GM18502 (cell line): ENCODE measurements at regions not wholly inside any gene's neighbourhood (a gene's known extent, or its start where the extent isn't known, plus 50 kb on each side); places are given as distances from the start of the nearest gene placed in this dataset.
"Not testable (repeated sequence)": the region's sequence is repeated elsewhere in the genome, so short reads cannot be mapped to it uniquely, and the experiment has no call there.

Source experiments
- ATAC-seq: cut with Tn5 transposase; IDR thresholded peaks from one replicate; pipeline ENCODE4 v1.9.1; 2021; ENCODE audit warnings: mild to moderate bottlenecking; ENCODE audit not compliant: unreplicated experiment, poor library complexity

- no peak for ATAC-seq
These were observed 692.7 kb upstream of the ZNF385D start for GRCh38 chr3:22443571-22444233.

DNA sequence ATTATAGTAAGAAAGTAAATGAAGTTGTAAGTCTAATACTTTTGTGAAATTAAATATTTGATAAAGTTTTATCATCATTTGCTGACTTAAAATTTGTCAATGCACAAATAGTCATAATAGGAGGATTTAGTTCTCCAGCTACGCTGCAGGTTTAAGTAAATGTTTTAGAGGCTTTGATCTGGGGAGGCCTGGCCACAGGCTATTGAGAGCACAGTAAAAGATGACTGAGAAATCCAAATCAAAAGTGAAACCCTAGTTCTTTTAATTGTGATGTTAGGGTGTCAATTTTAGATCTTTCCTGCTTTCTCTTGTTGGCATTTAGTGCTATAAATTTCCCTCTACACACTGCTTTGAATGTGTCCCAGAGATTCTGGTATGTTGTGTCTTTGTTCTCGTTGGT, 694.3 kb upstream of the ZNF385D start:
- ATAC-seq: not testable (repeated sequence)

DNA sequence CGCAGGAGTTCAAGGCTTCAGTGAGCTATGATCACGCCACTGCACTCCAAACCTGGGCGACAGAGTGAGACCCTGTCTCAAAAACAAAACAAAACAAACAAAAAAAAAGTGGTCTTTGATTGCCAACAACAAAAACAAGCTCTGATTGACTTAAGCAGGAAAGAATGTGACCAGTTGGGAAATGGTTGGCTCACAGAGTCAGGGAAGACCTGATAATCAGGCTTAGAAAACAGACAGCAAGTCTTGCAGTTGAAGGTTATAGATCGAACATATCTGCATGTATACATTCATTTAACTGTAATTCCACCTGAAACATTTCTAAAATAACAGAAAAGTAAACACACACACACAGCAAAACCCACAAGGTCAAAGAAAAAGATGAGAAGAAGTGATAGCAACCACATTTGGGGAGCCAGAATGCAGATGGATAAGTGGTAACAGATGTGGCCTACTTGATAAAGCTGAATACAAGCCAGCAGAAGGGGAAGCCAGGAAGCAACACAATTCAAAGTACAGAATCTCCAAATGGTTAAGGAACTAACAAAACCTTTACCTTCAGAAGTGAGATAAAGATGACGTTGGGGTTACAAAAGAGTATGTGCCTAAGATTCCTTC, 699.9 kb upstream of the ZNF385D start:
- ATAC-seq: no peak

GRCh38 chr3:22451501-22451900, 700.5 kb upstream of the ZNF385D start:
- no peak for ATAC-seq

- no peak for ATAC-seq
These were observed 703.0 kb upstream of the ZNF385D start for GRCh38 chr3:22453906-22454535.

DNA sequence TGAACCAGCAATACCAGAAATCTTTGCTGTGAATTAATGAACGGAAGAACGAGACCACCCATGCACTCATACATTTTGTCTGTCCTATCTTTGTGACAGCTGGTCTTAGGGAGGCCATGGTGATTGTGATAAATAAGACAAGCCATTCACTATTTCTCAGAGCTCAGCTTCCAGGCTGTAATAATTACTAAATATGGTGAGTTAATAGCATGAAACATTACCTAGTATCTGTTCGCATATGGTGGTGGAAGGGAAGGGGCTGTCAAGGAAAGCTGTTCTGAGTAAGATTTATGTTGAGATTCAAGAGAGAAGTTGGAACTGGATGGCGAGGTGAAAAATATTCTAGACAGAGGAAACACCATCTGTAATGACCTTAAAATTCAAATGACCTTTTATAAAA, 719.0 kb upstream of the ZNF385D start:
- no peak for ATAC-seq

DNA sequence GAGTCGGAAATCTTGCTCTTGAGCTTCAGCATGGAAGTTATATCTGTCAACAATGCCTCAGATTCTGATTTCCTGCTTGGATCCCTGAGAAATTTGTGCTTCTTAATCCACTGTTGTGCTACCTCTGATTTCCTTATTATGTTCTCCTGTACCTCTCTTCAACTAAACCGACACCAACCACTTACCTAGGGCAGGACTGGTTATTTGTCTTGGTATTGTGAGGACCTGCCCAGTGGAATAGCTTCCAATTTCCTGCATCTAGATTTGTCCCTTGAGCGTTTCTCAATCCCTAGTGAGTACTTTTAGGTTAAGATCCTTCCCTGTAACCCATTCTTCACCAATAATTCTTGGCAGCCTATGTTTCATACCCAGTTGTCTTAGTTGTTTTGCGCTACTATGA, 720.5 kb upstream of the ZNF385D start:
- ATAC-seq: no peak

- ATAC-seq: no peak
These were observed 723.9 kb upstream of the ZNF385D start for GRCh38 chr3:22474706-22475445.

GRCh38 chr3:22475665-22476240, 724.7 kb upstream of the ZNF385D start:
- no peak for ATAC-seq

- no peak for ATAC-seq
These were observed 726.0 kb upstream of the ZNF385D start for GRCh38 chr3:22476976-22477375.

DNA sequence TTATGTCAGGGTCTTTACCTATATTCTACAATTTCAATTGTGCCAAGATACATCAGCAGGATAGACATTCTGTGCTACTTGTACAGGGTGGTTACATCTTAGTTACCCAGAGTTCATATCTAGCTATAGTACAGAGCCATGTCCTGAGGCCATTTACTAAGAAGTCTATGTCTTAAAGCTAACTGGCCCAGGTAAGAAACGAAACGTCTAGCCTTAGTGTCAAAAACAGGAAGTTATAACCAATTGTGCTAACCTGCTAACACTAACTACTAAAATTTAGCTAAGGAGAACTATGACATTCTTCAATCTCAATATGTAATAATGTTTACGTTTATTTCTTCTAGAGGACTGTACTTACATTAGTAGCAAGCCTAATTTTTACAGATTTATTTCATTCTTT, 717.2 kb upstream of the UBE2E2 start:
- no peak for ATAC-seq

GRCh38 chr3:22490747-22491146, 712.4 kb upstream of the UBE2E2 start:
- no peak for ATAC-seq

- no peak for ATAC-seq
These were observed 711.8 kb upstream of the UBE2E2 start for GRCh38 chr3:22491344-22491743.

DNA sequence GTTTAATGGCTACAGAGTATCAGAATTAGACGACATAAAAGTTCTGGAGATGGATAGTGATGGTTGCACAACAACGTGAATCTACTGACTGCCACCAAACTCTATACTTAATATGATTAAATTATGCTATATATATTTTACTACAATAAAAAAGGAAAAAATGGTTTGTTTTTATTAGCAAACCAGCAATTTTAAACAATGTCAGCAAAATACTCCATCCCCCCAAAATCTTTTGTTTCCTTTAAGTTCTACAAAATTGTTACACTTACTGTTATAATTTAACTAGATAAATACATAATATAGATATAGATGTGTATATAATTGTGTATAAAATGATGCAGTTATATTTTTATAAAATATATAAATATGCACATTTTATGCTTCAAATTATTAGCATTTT, 710.8 kb upstream of the UBE2E2 start:
- ATAC-seq: no peak

DNA sequence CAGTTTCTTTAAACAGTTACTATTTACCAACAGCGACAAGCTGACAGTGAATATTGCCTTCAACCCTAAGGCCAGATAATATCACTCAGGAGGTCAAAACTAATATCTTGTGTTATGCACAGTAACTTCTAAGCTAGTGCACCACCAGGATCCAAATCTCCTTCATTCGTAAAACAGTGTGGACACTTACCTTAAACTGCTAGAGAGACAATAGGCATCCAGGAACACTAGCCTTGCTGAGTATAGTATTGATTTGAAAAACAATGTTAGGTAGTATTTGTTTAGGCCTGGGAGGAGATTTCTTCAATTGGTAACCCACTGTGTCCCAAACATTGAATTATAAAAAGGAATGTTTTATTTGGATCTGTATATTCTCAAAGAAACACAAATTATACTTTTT, 707.9 kb upstream of the UBE2E2 start:
- ATAC-seq: no peak

GRCh38 chr3:22495791-22496190, 707.3 kb upstream of the UBE2E2 start:
- no peak for ATAC-seq

GRCh38 chr3:22496641-22497040, 706.5 kb upstream of the UBE2E2 start:
- ATAC-seq: no peak

- ATAC-seq: no peak
These were observed 696.3 kb upstream of the UBE2E2 start for GRCh38 chr3:22506871-22507270.

GRCh38 chr3:22507709-22508108, 695.4 kb upstream of the UBE2E2 start:
- ATAC-seq: no peak

DNA sequence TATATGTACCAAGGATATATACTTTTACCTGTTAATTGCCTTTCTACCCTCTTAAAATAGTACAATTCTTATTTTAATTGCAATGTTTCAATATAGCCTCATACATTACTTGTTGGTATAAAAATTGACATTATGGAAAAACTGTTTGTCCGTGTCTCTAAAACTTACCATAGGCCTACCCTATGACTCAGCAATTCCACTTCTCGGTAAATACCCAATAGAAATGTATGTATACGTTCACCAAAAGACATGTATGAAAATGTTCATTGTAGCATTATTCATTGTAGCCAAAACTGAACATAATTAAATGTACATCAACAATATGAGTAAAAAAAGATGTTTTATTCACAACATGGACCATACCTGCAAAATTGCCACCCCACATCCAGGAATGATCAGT, 679.2 kb upstream of the UBE2E2 start:
- no peak for ATAC-seq
